Transverse colon (tissue), 4 donors: ENCODE measurements at regions not wholly inside any gene's neighbourhood (a gene's known extent, or its start where the extent isn't known, plus 50 kb on each side); places are given as distances from the start of the nearest gene placed in this dataset.

Source experiments
- DNase-seq: peaks from one replicate; pipeline ENCODE4 v3.0.0-alpha.2; 2019
- H3K27ac ChIP-seq, 4 donors: fragments of 200-600 bp; sonication (generic); 2 replicates each; pipeline ENCODE4 v1.5.1; 2016 to 2018; ENCODE audit warnings: inconsistent platforms in 4 of 4
- H3K27me3 ChIP-seq: fragments of 200-600 bp; sonication (generic); 2 replicates; pipeline ENCODE4 v1.5.1; 2017; ENCODE audit warnings: inconsistent platforms
- H3K36me3 ChIP-seq, 4 donors: fragments of 200-600 bp; sonication (generic); 2 replicates each; pipeline ENCODE4 v1.5.1; 2017 to 2019; ENCODE audit warnings: inconsistent platforms in 4 of 4
- H3K4me1 ChIP-seq, 4 donors: fragments of 200-600 bp; sonication (generic); 2 replicates each; pipeline ENCODE4 v1.5.1; 2017 to 2020; ENCODE audit warnings: inconsistent platforms in 4 of 4
- H3K4me3 ChIP-seq, 4 donors: fragments of 200-600 bp; sonication (generic); 1 replicate in 1 of 4; 2 replicates in 3 of 4; pipeline versions ENCODE4 v1.5.1 to v1.6.1; 2017 to 2019; ENCODE audit warnings: inconsistent platforms in 4 of 4
- H3K9me3 ChIP-seq, 2 donors: fragments of 200-600 bp; sonication (generic); 2 replicates each; pipeline ENCODE4 v1.5.1; 2017 to 2019; ENCODE audit warnings: inconsistent platforms in 2 of 2
- CTCF ChIP-seq, 5 experiments: fragments of 200-600 bp in 3 of 5; fragments of 450-650 bp in 2 of 5; sonication (generic) in 3 of 5; IDR thresholded peaks; 1 replicate in 2 of 5; 2 replicates in 3 of 5; pipeline ENCODE4 v1.5.1; 2016 to 2017; ENCODE audit warnings: antibody characterized with exemption in 5 of 5, inconsistent platforms in 3 of 5, mild to moderate bottlenecking in 2 of 5, moderate library complexity in 1 of 5
- EP300 ChIP-seq: sonication (generic); formaldehyde crosslinking; IDR thresholded peaks from one replicate; pipeline ENCODE4 v1.6.1; 2017; ENCODE audit warnings: antibody characterized with exemption, low read depth
- POLR2A ChIP-seq: fragments of 450-650 bp; IDR thresholded peaks from one replicate; pipeline ENCODE4 v1.6.1; 2016; ENCODE audit warnings: antibody characterized with exemption, mild to moderate bottlenecking, moderate library complexity
- POLR2AphosphoS5 ChIP-seq, 3 donors: sonication (generic); formaldehyde crosslinking; IDR thresholded peaks; one replicate each; pipeline ENCODE4 v1.6.1; 2016; ENCODE audit warnings: antibody characterized with exemption in 3 of 3
- WGBS, 2 donors: methylation state at CpG; one replicate each; pipeline ENCODE4 v1.1.5; 2018; ENCODE audit warnings: low coverage in 1 of 2; 5-methylcytosine and 5-hydroxymethylcytosine counted together
- in situ Hi-C, 4 donors: fragments of 200-750 bp; cut with MboI; loops; one replicate each; pipeline versions ENCODE4 v1.15.0 to v1.15.1; 2017; ENCODE audit warnings: low sequenced_read_pairs in 3 of 4, low pct_ligation_motif_present in 1 of 4, low pct_unique_long_range_greater_than_20kb in 1 of 4
- intact Hi-C: fragments of 100-400 bp; cut with DNase I; formaldehyde crosslinking; loops from one replicate; pipeline ENCODE4 v1.15.1; 2023; ENCODE audit warnings: low total_unique reads

GRCh38 chr5:158573829-158574228 is 525.9 kb downstream of the EBF1 start:
- TF ChIP-seq CTCF (IDR thresholded peaks at IDR 0.05) (no peak), POLR2AphosphoS5 (IDR thresholded peaks at IDR 0.05) (no peak)
- Histone ChIP-seq H3K4me1 (no peaks in the 10 kb centered on the region), H3K4me3 (no peak overlapping the region), H3K36me3 (no peaks in the 10 kb centered on the region), H3K27ac (no peak overlapping the region), H3K27me3 (no peaks in the 10 kb centered on the region), H3K9me3 (no peaks in the 10 kb centered on the region)
- intact Hi-C loops (no loop called here), in situ Hi-C loops (no loop called here)
- 57 to 85% methylated on average over 1 to 3 of the region's 3 CpGs for WGBS, 2 donors
- no peak for DNase-seq

GRCh38 chr5:158570502-158570901 is 529.2 kb downstream of the EBF1 start:
- Histone ChIP-seq H3K27ac (no peak overlapping the region), H3K27me3 (no peaks in the 10 kb centered on the region), H3K9me3 (no peaks in the 10 kb centered on the region), H3K4me1 (no peaks in the 10 kb centered on the region), H3K36me3 (no peaks in the 10 kb centered on the region), H3K4me3 (no peak overlapping the region)
- 82% methylated on average over 1 of the region's 1 CpG; no CpG with 5 or more reads in 1 of the 2 donors for WGBS, 2 donors
- TF ChIP-seq EP300 (no peak), POLR2AphosphoS5 (IDR thresholded peaks at IDR 0.05) (no peak), POLR2A (no peak), CTCF (IDR thresholded peaks at IDR 0.05) (no peak)
- no peak for DNase-seq
- intact Hi-C loops: no loop called here
- in situ Hi-C loops: no loop called here

GRCh38 chr5:158569534-158569933 is 530.2 kb downstream of the EBF1 start:
- no peak for DNase-seq
- intact Hi-C loops: no loop called here
- no peak overlapping the region for H3K4me3 ChIP-seq
- WGBS, 2 donors: 86 to 100% methylated on average over 4 of the region's 4 CpGs
- no peaks in the 10 kb centered on the region for H3K36me3 ChIP-seq
- TF ChIP-seq CTCF (IDR thresholded peaks at IDR 0.05): no peak
- no peak for TF ChIP-seq POLR2A
- TF ChIP-seq POLR2AphosphoS5 (IDR thresholded peaks at IDR 0.05): no peak
- TF ChIP-seq EP300: no peak
- in situ Hi-C loops: no loop called here
- H3K9me3 ChIP-seq: no peaks in the 10 kb centered on the region
- no peaks in the 10 kb centered on the region for H3K4me1 ChIP-seq
- H3K27me3 ChIP-seq: no peaks in the 10 kb centered on the region
- no peak overlapping the region for H3K27ac ChIP-seq

GRCh38 chr5:158565017-158565789 is 534.5 kb downstream of the EBF1 start:
- intact Hi-C loops (no loop called here), in situ Hi-C loops (no loop called here)
- WGBS, 2 donors: 52 to 74% methylated on average over 3 of the region's 3 CpGs
- H3K27me3 ChIP-seq: no peaks in the 10 kb centered on the region
- H3K27ac ChIP-seq: no peak overlapping the region
- no peak for TF ChIP-seq POLR2A
- no peak for TF ChIP-seq EP300
- no peaks in the 10 kb centered on the region for H3K9me3 ChIP-seq
- DNase-seq: no peak
- no peak overlapping the region for H3K4me3 ChIP-seq
- no peaks in the 10 kb centered on the region for H3K36me3 ChIP-seq
- no peaks in the 10 kb centered on the region for H3K4me1 ChIP-seq
